Liver (tissue), 8 donors: ENCODE measurements at regions not wholly inside any gene's neighbourhood (a gene's known extent, or its start where the extent isn't known, plus 50 kb on each side); places are given as distances from the start of the nearest gene placed in this dataset.

Experiments used
- DNase-seq: peaks from one replicate; pipeline ENCODE4 v3.0.0-alpha.2; 2017; ENCODE audit warnings: low spot score
- H3K27ac ChIP-seq, 2 donors: one replicate each; pipeline ENCODE4 v1.7.0; 2013; ENCODE audit warnings: inconsistent platforms in 2 of 2, low read length in 2 of 2, control low read depth in 1 of 2, low read depth in 1 of 2, mild to moderate bottlenecking in 1 of 2
- H3K27me3 ChIP-seq, 4 donors: one replicate each; pipeline versions ENCODE4 v1.6.1 to v1.7.0; 2013; ENCODE audit warnings: low read length in 3 of 4, inconsistent platforms in 1 of 4, mild to moderate bottlenecking in 1 of 4, moderate library complexity in 1 of 4; ENCODE audit not compliant: control insufficient read depth in 4 of 4, insufficient read depth in 4 of 4
- H3K36me3 ChIP-seq, 4 donors: one replicate each; pipeline versions ENCODE4 v1.6.1 to v1.7.0; 2013; ENCODE audit warnings: low read length in 3 of 4, mild to moderate bottlenecking in 3 of 4, low read depth in 1 of 4, moderate library complexity in 1 of 4; ENCODE audit not compliant: control insufficient read depth in 4 of 4, insufficient read depth in 3 of 4
- H3K4me1 ChIP-seq, 4 donors: one replicate each; pipeline versions ENCODE4 v1.6.1 to v1.7.0; 2013; ENCODE audit warnings: low read length in 3 of 4, mild to moderate bottlenecking in 3 of 4, moderate library complexity in 1 of 4; ENCODE audit not compliant: control insufficient read depth in 4 of 4, insufficient read depth in 4 of 4
- H3K4me3 ChIP-seq, 3 donors: one replicate each; pipeline versions ENCODE4 v1.6.1 to v1.7.0; 2013; ENCODE audit warnings: low read length in 3 of 3, control low read depth in 1 of 3, low read depth in 1 of 3, mild to moderate bottlenecking in 1 of 3
- H3K9ac ChIP-seq, 2 donors: one replicate each; pipeline ENCODE4 v1.7.0; 2013; ENCODE audit warnings: low read length in 2 of 2, mild to moderate bottlenecking in 2 of 2, moderate library complexity in 2 of 2, control low read depth in 1 of 2, low read depth in 1 of 2
- H3K9me3 ChIP-seq, 4 donors: one replicate each; pipeline versions ENCODE4 v1.6.1 to v1.7.0; 2013; ENCODE audit warnings: low read length in 3 of 4; ENCODE audit not compliant: control insufficient read depth in 4 of 4
- FOXA2 ChIP-seq: IDR thresholded peaks from 2 replicates; pipeline ENCODE4 v1.6.1; 2016; ENCODE audit warnings: antibody characterized with exemption
- GABPA ChIP-seq, 2 donors: IDR thresholded peaks in 1 of 2; conservative IDR thresholded peaks in 1 of 2; 2 replicates each; pipeline ENCODE4 v1.6.1; 2016; ENCODE audit warnings: antibody characterized with exemption in 2 of 2, mild to moderate bottlenecking in 1 of 2, moderate library complexity in 1 of 2
- HNF4A ChIP-seq, 2 donors: conservative IDR thresholded peaks; 2 replicates each; pipeline ENCODE4 v1.6.1; 2016; ENCODE audit warnings: antibody characterized with exemption in 2 of 2, mild to moderate bottlenecking in 2 of 2
- HNF4G ChIP-seq: IDR thresholded peaks from 2 replicates; pipeline ENCODE4 v1.6.1; 2016; ENCODE audit warnings: antibody characterized with exemption
- JUND ChIP-seq, 2 donors: IDR thresholded peaks; 2 replicates each; pipeline ENCODE4 v1.6.1; 2016; ENCODE audit warnings: antibody characterized with exemption in 2 of 2
- NR2F2 ChIP-seq: IDR thresholded peaks from 2 replicates; pipeline ENCODE4 v1.6.1; 2016; ENCODE audit warnings: antibody characterized with exemption
- RAD21 ChIP-seq, 2 donors: IDR thresholded peaks; 2 replicates each; pipeline ENCODE4 v1.6.1; 2016; ENCODE audit warnings: antibody characterized with exemption in 2 of 2, mild to moderate bottlenecking in 2 of 2
- RXRA ChIP-seq, 2 donors: IDR thresholded peaks; 2 replicates each; pipeline ENCODE4 v1.6.1; 2017 to 2018; ENCODE audit warnings: antibody characterized with exemption in 2 of 2, mild to moderate bottlenecking in 1 of 2
- SP1 ChIP-seq: IDR thresholded peaks from 2 replicates; pipeline ENCODE4 v1.6.1; 2018; ENCODE audit warnings: antibody characterized with exemption, mild to moderate bottlenecking
- WGBS: extraction: QIAGEN DNeasy Blood & Tissue Kit; methylation state at CpG from one replicate; pipeline ENCODE4 v1.1.7; 2013; 5-methylcytosine and 5-hydroxymethylcytosine counted together
- TF ChIP-seq, protein P1 (sequence below): fragments of 150-350 bp; IDR thresholded peaks from 2 replicates; pipeline ENCODE4 v1.5.1; 2017; ENCODE audit warnings: improper control_type of control experiment, low read depth, low read length; ENCODE audit not compliant: missing input control
- TF ChIP-seq, protein P2 (sequence below): IDR thresholded peaks from 2 replicates; pipeline ENCODE4 v1.6.1; 2016; ENCODE audit warnings: antibody characterized with exemption
- TF ChIP-seq, protein P3 (sequence below): IDR thresholded peaks from 2 replicates; pipeline ENCODE4 v1.6.1; 2016; ENCODE audit warnings: antibody characterized with exemption
- TF ChIP-seq, protein P4 (sequence below): IDR thresholded peaks from 2 replicates; pipeline ENCODE4 v1.6.1; 2016; ENCODE audit warnings: antibody characterized with exemption, mild to moderate bottlenecking
- donor health status: healthy.
- donor health status: healthy.
- donor health status: healthy.
- donor health status: healthy.
- donor health status: healthy.

DNA sequence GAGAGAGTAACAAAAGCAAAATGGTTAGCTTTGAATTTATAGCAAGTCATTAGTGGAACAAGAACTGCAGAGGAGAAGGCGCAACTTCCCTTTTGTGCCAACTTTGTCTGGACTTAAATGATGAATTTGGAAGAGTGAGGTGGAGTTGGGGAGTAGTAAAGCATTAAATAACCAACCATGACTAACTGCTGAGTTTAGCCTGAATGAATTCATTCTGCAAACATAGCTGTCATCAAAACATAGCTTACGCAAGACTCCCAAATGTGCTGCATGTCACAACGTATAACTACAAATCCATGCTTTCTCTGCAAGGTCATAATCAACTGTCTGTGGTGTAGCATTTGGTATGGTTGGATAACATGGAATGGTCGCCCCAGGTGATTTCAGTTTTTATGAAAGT, 75.9 kb upstream of the RPL34 start:
- Histone ChIP-seq H3K27me3 (no peaks in the 10 kb centered on the region), H3K4me3 (no peak overlapping the region), H3K27ac (no peak overlapping the region), H3K9ac (no peak overlapping the region), H3K9me3 (peaks cover 0 to 9% (median 0%) of the 10 kb centered on the region in 4 donors), H3K36me3 (no peaks in the 10 kb centered on the region), H3K4me1 (no peaks in the 10 kb centered on the region)
- no peak for DNase-seq
- 84% methylated on average over 4 of the region's 4 CpGs for WGBS
- TF ChIP-seq, protein P1, sequence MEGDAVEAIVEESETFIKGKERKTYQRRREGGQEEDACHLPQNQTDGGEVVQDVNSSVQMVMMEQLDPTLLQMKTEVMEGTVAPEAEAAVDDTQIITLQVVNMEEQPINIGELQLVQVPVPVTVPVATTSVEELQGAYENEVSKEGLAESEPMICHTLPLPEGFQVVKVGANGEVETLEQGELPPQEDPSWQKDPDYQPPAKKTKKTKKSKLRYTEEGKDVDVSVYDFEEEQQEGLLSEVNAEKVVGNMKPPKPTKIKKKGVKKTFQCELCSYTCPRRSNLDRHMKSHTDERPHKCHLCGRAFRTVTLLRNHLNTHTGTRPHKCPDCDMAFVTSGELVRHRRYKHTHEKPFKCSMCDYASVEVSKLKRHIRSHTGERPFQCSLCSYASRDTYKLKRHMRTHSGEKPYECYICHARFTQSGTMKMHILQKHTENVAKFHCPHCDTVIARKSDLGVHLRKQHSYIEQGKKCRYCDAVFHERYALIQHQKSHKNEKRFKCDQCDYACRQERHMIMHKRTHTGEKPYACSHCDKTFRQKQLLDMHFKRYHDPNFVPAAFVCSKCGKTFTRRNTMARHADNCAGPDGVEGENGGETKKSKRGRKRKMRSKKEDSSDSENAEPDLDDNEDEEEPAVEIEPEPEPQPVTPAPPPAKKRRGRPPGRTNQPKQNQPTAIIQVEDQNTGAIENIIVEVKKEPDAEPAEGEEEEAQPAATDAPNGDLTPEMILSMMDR, result no peak
- no peak for TF ChIP-seq JUND (IDR thresholded peaks at IDR 0.05)

DNA sequence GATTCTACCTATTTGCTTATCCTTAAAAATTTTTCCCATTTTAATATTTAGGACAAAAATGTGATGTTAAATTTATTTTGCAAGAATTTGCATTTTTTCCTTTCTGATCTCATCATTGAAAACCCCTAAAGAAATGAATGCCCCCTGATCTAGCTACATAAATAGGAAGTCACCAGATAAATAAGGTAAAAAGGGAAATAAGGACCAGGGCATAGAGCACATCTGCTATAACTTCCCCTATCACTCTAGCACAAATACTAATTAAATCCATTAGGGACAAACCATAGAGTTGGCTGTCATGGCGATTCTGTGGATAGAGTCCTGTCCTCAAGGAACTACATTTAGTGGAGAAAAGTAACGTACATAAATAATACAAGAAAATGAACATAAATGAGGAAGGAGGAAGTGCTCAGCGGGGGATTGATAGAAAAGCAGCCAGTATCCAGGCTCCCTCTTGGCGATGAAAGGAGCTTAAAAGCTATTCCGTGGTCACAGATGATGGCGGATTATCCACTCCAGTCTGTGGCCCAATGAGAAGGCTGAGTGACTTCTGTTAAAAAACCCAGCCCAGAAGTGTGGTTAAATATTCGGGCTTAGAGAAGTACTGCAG, 76.9 kb upstream of the RPL34 start:
- no peak for DNase-seq
- Histone ChIP-seq H3K27ac (no peak overlapping the region), H3K36me3 (no peaks in the 10 kb centered on the region), H3K9me3 (peaks cover 0 to 8% (median 0%) of the 10 kb centered on the region in 4 donors), H3K4me1 (no peaks in the 10 kb centered on the region), H3K9ac (no peak overlapping the region), H3K4me3 (no peak overlapping the region), H3K27me3 (no peaks in the 10 kb centered on the region)
- 87% methylated on average over 7 of the region's 7 CpGs for WGBS
- TF ChIP-seq HNF4A (conservative IDR thresholded peaks at IDR 0.05), result no peak
- TF ChIP-seq, protein P1, result no peak
- TF ChIP-seq FOXA2, result no peak
- no peak for TF ChIP-seq HNF4G
- TF ChIP-seq, protein P2, sequence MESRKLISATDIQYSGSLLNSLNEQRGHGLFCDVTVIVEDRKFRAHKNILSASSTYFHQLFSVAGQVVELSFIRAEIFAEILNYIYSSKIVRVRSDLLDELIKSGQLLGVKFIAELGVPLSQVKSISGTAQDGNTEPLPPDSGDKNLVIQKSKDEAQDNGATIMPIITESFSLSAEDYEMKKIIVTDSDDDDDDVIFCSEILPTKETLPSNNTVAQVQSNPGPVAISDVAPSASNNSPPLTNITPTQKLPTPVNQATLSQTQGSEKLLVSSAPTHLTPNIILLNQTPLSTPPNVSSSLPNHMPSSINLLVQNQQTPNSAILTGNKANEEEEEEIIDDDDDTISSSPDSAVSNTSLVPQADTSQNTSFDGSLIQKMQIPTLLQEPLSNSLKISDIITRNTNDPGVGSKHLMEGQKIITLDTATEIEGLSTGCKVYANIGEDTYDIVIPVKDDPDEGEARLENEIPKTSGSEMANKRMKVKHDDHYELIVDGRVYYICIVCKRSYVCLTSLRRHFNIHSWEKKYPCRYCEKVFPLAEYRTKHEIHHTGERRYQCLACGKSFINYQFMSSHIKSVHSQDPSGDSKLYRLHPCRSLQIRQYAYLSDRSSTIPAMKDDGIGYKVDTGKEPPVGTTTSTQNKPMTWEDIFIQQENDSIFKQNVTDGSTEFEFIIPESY, result no peak
- TF ChIP-seq NR2F2, result no peak

DNA sequence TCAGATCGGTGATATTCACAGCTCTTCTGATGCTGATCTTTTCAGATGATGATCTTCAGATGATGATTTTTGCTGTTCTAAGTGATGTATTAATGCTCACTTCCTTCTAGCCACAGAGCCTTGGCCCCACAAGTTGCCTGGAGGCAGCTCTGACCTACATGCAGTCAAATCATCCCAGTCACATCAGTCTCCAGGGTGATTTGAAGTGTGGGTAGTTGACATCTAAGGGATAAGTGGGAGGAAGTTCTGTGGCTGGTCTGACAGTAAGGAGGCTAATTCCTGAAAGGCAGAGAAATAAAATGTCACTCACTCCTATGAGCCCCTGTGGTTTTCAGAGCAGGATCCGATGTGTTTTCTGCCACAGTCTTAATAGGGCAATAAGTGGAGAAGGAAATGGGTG, 79.8 kb upstream of the RPL34 start:
- peaks cover 0 to 3% (median 0%) of the 10 kb centered on the region in 4 donors for H3K27me3 ChIP-seq
- no peak for DNase-seq
- no peaks in the 10 kb centered on the region for H3K9me3 ChIP-seq
- H3K9ac ChIP-seq, result no peak overlapping the region
- 80% methylated on average over 2 of the region's 2 CpGs for WGBS
- no peaks in the 10 kb centered on the region for H3K36me3 ChIP-seq
- H3K4me1 ChIP-seq, result no peaks in the 10 kb centered on the region
- H3K27ac ChIP-seq, result no peak overlapping the region
- no peak overlapping the region for H3K4me3 ChIP-seq
- TF ChIP-seq SP1 (no peak), GABPA (IDR thresholded peaks at IDR 0.05 in 1 of 2, conservative IDR thresholded peaks at IDR 0.05 in 1 of 2) (no peak), FOXA2 (no peak), JUND (IDR thresholded peaks at IDR 0.05) (no peak), NR2F2 (no peak), RAD21 (IDR thresholded peaks at IDR 0.05) (no peak), HNF4G (no peak), RXRA (IDR thresholded peaks at IDR 0.05) (no peak)
- TF ChIP-seq, protein P3, sequence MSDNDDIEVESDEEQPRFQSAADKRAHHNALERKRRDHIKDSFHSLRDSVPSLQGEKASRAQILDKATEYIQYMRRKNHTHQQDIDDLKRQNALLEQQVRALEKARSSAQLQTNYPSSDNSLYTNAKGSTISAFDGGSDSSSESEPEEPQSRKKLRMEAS, result no peak
- TF ChIP-seq, protein P4, sequence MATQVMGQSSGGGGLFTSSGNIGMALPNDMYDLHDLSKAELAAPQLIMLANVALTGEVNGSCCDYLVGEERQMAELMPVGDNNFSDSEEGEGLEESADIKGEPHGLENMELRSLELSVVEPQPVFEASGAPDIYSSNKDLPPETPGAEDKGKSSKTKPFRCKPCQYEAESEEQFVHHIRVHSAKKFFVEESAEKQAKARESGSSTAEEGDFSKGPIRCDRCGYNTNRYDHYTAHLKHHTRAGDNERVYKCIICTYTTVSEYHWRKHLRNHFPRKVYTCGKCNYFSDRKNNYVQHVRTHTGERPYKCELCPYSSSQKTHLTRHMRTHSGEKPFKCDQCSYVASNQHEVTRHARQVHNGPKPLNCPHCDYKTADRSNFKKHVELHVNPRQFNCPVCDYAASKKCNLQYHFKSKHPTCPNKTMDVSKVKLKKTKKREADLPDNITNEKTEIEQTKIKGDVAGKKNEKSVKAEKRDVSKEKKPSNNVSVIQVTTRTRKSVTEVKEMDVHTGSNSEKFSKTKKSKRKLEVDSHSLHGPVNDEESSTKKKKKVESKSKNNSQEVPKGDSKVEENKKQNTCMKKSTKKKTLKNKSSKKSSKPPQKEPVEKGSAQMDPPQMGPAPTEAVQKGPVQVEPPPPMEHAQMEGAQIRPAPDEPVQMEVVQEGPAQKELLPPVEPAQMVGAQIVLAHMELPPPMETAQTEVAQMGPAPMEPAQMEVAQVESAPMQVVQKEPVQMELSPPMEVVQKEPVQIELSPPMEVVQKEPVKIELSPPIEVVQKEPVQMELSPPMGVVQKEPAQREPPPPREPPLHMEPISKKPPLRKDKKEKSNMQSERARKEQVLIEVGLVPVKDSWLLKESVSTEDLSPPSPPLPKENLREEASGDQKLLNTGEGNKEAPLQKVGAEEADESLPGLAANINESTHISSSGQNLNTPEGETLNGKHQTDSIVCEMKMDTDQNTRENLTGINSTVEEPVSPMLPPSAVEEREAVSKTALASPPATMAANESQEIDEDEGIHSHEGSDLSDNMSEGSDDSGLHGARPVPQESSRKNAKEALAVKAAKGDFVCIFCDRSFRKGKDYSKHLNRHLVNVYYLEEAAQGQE, result no peak
- TF ChIP-seq, protein P2, result no peak
